Peyer's patch (tissue), 4 donors: ENCODE measurements at regions not wholly inside any gene's neighbourhood (a gene's known extent, or its start where the extent isn't known, plus 50 kb on each side); places are given as distances from the start of the nearest gene placed in this dataset.
"Not testable (repeated sequence)": the region's sequence is repeated elsewhere in the genome, so short reads cannot be mapped to it uniquely, and the experiment has no call there.

Source experiments
- DNase-seq, 3 donors: peaks; one replicate each; pipeline ENCODE4 v3.0.0-alpha.2; 2017 to 2019
- H3K27ac ChIP-seq, 4 donors: fragments of 200-600 bp; sonication (generic); one replicate each; pipeline ENCODE4 v1.5.1; 2016 to 2019
- H3K27me3 ChIP-seq, 2 donors: fragments of 200-600 bp; sonication (generic); one replicate each; pipeline ENCODE4 v1.5.1; 2019
- H3K36me3 ChIP-seq, 3 donors: fragments of 200-600 bp; sonication (generic); one replicate each; pipeline ENCODE4 v1.5.1; 2016 to 2019
- H3K4me1 ChIP-seq, 4 donors: fragments of 200-600 bp; sonication (generic); one replicate each; pipeline ENCODE4 v1.5.1; 2016 to 2019
- H3K4me3 ChIP-seq, 4 donors: fragments of 200-600 bp; sonication (generic); 1 replicate in 3 of 4; 2 replicates in 1 of 4; pipeline ENCODE4 v1.5.1; 2016 to 2019; ENCODE audit warnings: mild to moderate bottlenecking in 1 of 4
- H3K9me3 ChIP-seq, 4 donors: fragments of 200-600 bp; sonication (generic); one replicate each; pipeline ENCODE4 v1.5.1; 2016 to 2019; ENCODE audit warnings: mild to moderate bottlenecking in 1 of 4
- CTCF ChIP-seq, 6 experiments: fragments of 450-650 bp in 4 of 6; fragments of 200-600 bp in 2 of 6; sonication (generic) in 1 of 6; IDR thresholded peaks; one replicate each; pipeline ENCODE4 v1.5.1; 2017 to 2019; ENCODE audit warnings: antibody characterized with exemption in 6 of 6, mild to moderate bottlenecking in 3 of 6, moderate library complexity in 1 of 6
- POLR2A ChIP-seq, 2 donors: fragments of 450-650 bp; IDR thresholded peaks; one replicate each; pipeline ENCODE4 v1.5.1; 2017; ENCODE audit warnings: antibody characterized with exemption in 2 of 2, mild to moderate bottlenecking in 2 of 2, moderate library complexity in 2 of 2

GRCh38 chr20:47905628-47906347, 120.5 kb upstream of the SULF2 start:
- DNase-seq: no peak
- H3K4me3 ChIP-seq: no peak overlapping the region
- no peak overlapping the region for H3K27ac ChIP-seq
- H3K27me3 ChIP-seq: no peaks in the 10 kb centered on the region
- TF ChIP-seq CTCF (IDR thresholded peaks at IDR 0.05) (no peak), POLR2A (IDR thresholded peaks at IDR 0.05) (no peak)
- no peaks in the 10 kb centered on the region for H3K9me3 ChIP-seq
- H3K4me1 ChIP-seq: no peaks in the 10 kb centered on the region
- H3K36me3 ChIP-seq: no peaks in the 10 kb centered on the region

- H3K4me1 ChIP-seq, H3K27me3 ChIP-seq, H3K27ac ChIP-seq, H3K9me3 ChIP-seq, H3K36me3 ChIP-seq, DNase-seq, H3K4me3 ChIP-seq: not testable (repeated sequence)
These were observed 117.7 kb upstream of the SULF2 start for GRCh38 chr20:47903009-47903408.

DNA sequence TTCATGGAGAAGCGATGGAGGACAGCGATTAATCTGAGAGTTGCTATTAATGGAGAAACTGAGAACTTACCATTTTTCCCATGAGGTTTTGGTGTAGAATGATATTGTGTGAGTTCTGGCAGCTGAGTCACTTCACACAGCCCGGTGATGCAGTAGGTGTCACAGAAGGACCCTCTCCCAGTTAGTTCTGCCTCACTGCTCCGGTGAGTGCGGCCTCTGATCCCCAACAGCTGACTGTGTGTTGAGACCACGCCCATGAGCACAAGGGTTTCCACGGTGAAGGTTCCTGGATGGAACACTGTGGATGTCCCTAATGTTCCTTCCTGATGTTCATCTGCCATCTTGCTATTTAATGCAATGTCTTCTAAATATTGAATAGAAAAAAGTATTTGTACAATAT, 114.0 kb upstream of the SULF2 start:
- H3K4me1 ChIP-seq, H3K4me3 ChIP-seq, H3K36me3 ChIP-seq, H3K9me3 ChIP-seq, H3K27me3 ChIP-seq, H3K27ac ChIP-seq, DNase-seq: not testable (repeated sequence)

- H3K27ac ChIP-seq: no peak overlapping the region
- no peak for DNase-seq
- H3K4me3 ChIP-seq: no peak overlapping the region
- no peaks in the 10 kb centered on the region for H3K4me1 ChIP-seq
- TF ChIP-seq CTCF (IDR thresholded peaks at IDR 0.05) (no peak), POLR2A (IDR thresholded peaks at IDR 0.05) (no peak)
- no peaks in the 10 kb centered on the region for H3K36me3 ChIP-seq
- no peaks in the 10 kb centered on the region for H3K27me3 ChIP-seq
- H3K9me3 ChIP-seq: no peaks in the 10 kb centered on the region
These were observed 112.2 kb upstream of the SULF2 start for GRCh38 chr20:47897461-47897860.

- not testable (repeated sequence) for H3K4me1 ChIP-seq, H3K9me3 ChIP-seq, H3K4me3 ChIP-seq, H3K27ac ChIP-seq, DNase-seq, H3K36me3 ChIP-seq, H3K27me3 ChIP-seq
These were observed 107.4 kb upstream of the SULF2 start for GRCh38 chr20:47892681-47893080.

- H3K4me3 ChIP-seq, DNase-seq, H3K27me3 ChIP-seq, H3K36me3 ChIP-seq, H3K9me3 ChIP-seq, H3K27ac ChIP-seq, H3K4me1 ChIP-seq: not testable (repeated sequence)
These were observed 105.4 kb upstream of the SULF2 start for GRCh38 chr20:47890708-47891107.

DNA sequence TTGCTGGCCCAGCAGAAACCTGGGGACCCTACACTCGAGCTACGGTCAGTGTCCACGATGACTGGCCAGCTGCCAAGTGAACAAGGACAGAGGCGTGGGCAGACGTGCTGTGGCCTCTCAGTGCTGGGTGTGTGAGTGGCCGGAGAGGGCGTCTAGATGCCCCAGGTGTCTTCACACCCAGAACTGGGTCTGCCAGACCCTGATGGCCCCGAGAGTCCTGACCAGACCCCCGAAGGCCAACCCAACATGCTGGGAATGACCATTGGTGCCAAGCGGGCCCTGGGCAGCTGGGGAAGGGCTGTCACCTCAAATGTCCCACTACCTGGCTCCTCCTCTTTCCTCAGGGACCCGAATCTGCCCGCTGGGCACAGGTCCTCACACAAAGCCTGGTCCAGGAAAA, 104.5 kb upstream of the SULF2 start:
- not testable (repeated sequence) for H3K27ac ChIP-seq, H3K36me3 ChIP-seq, H3K9me3 ChIP-seq, H3K4me1 ChIP-seq, DNase-seq, H3K4me3 ChIP-seq, H3K27me3 ChIP-seq

GRCh38 chr20:47888351-47888750, 103.1 kb upstream of the SULF2 start:
- H3K27me3 ChIP-seq: no peaks in the 10 kb centered on the region
- H3K9me3 ChIP-seq: no peaks in the 10 kb centered on the region
- no peak overlapping the region for H3K27ac ChIP-seq
- H3K4me3 ChIP-seq: no peak overlapping the region
- H3K36me3 ChIP-seq: no peaks in the 10 kb centered on the region
- no peaks in the 10 kb centered on the region for H3K4me1 ChIP-seq
- no peak for DNase-seq
- TF ChIP-seq POLR2A (IDR thresholded peaks at IDR 0.05) (no peak), CTCF (IDR thresholded peaks at IDR 0.05) (no peak)
